MM.1S (cell line): ENCODE measurements at regions not wholly inside any gene's neighbourhood (a gene's known extent, or its start where the extent isn't known, plus 50 kb on each side); places are given as distances from the start of the nearest gene placed in this dataset.

Source experiments
- DNase-seq: peaks from one replicate; pipeline ENCODE4 v3.0.0-alpha.2; 2015
- H2AFZ ChIP-seq: fragments of 300-600 bp; sonication (generic); 2 replicates; pipeline ENCODE4 v1.6.0; 2016; ENCODE audit warnings: antibody characterized with exemption, low read length
- H3F3A ChIP-seq: fragments of 300-600 bp; sonication (generic); 2 replicates; pipeline ENCODE4 v1.6.1; 2016; ENCODE audit warnings: mild to moderate bottlenecking, antibody characterized with exemption, low read length, moderate library complexity, mixed read lengths; ENCODE audit not compliant: insufficient read depth
- H3K27ac ChIP-seq: fragments of 300-600 bp; sonication (generic); 2 replicates; pipeline ENCODE4 v1.5.1; 2016; ENCODE audit warnings: mild to moderate bottlenecking, low read length
- H3K27me3 ChIP-seq: fragments of 300-600 bp; sonication (generic); replicated peaks from 2 replicates; pipeline ENCODE4 v1.6.0; 2016; ENCODE audit warnings: low read length; ENCODE audit not compliant: insufficient read depth
- H3K36me3 ChIP-seq: fragments of 300-600 bp; sonication (generic); replicated peaks from 2 replicates; pipeline ENCODE4 v1.6.1; 2016; ENCODE audit warnings: mild to moderate bottlenecking, low read length, mixed read lengths; ENCODE audit not compliant: insufficient read depth
- H3K4me1 ChIP-seq: fragments of 300-600 bp; sonication (generic); 2 replicates; pipeline ENCODE4 v1.6.1; 2016; ENCODE audit warnings: low read length, mixed read lengths
- H3K4me2 ChIP-seq: fragments of 300-600 bp; sonication (generic); 2 replicates; pipeline ENCODE4 v1.6.0; 2016; ENCODE audit warnings: low read depth, low read length
- H3K4me3 ChIP-seq: fragments of 300-600 bp; sonication (generic); 2 replicates; pipeline ENCODE4 v1.5.1; 2016; ENCODE audit warnings: low read length, mixed read lengths
- H3K79me2 ChIP-seq: fragments of 300-600 bp; sonication (generic); 2 replicates; pipeline ENCODE4 v1.6.1; 2016; ENCODE audit warnings: mixed run types, low read length, mixed read lengths
- H3K9ac ChIP-seq: fragments of 300-600 bp; sonication (generic); 2 replicates; pipeline ENCODE4 v1.6.1; 2016; ENCODE audit warnings: low read length, mixed read lengths
- H3K9me2 ChIP-seq: fragments of 300-600 bp; sonication (generic); replicated peaks from 2 replicates; pipeline ENCODE4 v1.6.1; 2016; ENCODE audit warnings: mild to moderate bottlenecking, low read length, mixed read lengths; ENCODE audit not compliant: insufficient read depth
- H3K9me3 ChIP-seq: fragments of 300-600 bp; sonication (generic); replicated peaks from 2 replicates; pipeline ENCODE4 v1.6.1; 2016; ENCODE audit warnings: mild to moderate bottlenecking, low read length, mixed read lengths; ENCODE audit not compliant: insufficient read depth
- H4K20me1 ChIP-seq: fragments of 300-600 bp; sonication (generic); 2 replicates; pipeline ENCODE4 v1.6.1; 2016; ENCODE audit warnings: mild to moderate bottlenecking, low read length, moderate library complexity, mixed read lengths; ENCODE audit not compliant: insufficient read depth
- EZH2 ChIP-seq: fragments of 300-600 bp; sonication (generic); optimal IDR thresholded peaks from 2 replicates; pipeline ENCODE3; 2017; ENCODE audit warnings: low read depth, mild to moderate bottlenecking, antibody characterized with exemption, low read length, mixed read lengths
- EZH2phosphoT487 ChIP-seq: fragments of 300-600 bp; sonication (generic); IDR thresholded peaks from 2 replicates; pipeline ENCODE4 v1.6.1; 2018; ENCODE audit warnings: antibody characterized with exemption, low read length
- TF ChIP-seq, protein P1 (sequence below): fragments of 300-600 bp; sonication (generic); IDR thresholded peaks from 2 replicates; pipeline ENCODE4 v1.5.1; 2016; ENCODE audit warnings: antibody characterized with exemption, low read length, mixed read lengths

DNA sequence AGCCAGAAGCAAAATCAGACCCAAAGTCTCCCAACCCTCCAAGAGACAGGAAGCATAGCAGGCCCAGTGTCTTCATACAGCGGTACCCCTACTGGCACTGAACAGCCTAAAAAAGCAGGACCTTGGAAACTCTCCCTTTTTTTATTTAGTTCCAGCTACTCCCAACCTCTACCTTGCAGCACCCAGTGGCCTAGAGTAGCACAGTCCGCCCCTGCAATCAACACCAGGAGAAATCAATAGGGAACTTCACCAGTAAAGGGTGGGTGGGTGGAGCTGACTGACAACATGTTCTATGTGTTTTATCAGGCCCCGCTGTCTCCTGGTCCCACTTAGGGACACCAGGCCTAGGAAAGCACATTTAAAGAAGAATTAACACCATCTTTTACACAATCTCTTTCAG is 378.5 kb upstream of the CT83 start:
- Histone ChIP-seq H3K9ac (no peak overlapping the region), H3K36me3 (no peaks in the 10 kb centered on the region), H3K4me2 (no peak overlapping the region), H3K4me3 (no peak overlapping the region), H4K20me1 (no peaks in the 10 kb centered on the region), H2AFZ (no peak overlapping the region), H3K79me2 (no peaks in the 10 kb centered on the region), H3K27me3 (no peaks in the 10 kb centered on the region), H3K4me1 (no peaks in the 10 kb centered on the region), H3K9me2 (no peaks in the 10 kb centered on the region), H3F3A (no peaks in the 10 kb centered on the region), H3K9me3 (no peaks in the 10 kb centered on the region), H3K27ac (no peak overlapping the region)
- TF ChIP-seq, protein P1, sequence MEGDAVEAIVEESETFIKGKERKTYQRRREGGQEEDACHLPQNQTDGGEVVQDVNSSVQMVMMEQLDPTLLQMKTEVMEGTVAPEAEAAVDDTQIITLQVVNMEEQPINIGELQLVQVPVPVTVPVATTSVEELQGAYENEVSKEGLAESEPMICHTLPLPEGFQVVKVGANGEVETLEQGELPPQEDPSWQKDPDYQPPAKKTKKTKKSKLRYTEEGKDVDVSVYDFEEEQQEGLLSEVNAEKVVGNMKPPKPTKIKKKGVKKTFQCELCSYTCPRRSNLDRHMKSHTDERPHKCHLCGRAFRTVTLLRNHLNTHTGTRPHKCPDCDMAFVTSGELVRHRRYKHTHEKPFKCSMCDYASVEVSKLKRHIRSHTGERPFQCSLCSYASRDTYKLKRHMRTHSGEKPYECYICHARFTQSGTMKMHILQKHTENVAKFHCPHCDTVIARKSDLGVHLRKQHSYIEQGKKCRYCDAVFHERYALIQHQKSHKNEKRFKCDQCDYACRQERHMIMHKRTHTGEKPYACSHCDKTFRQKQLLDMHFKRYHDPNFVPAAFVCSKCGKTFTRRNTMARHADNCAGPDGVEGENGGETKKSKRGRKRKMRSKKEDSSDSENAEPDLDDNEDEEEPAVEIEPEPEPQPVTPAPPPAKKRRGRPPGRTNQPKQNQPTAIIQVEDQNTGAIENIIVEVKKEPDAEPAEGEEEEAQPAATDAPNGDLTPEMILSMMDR: no peak
- TF ChIP-seq EZH2phosphoT487: no peak
- TF ChIP-seq EZH2: no peak
- DNase-seq: no peak

DNA sequence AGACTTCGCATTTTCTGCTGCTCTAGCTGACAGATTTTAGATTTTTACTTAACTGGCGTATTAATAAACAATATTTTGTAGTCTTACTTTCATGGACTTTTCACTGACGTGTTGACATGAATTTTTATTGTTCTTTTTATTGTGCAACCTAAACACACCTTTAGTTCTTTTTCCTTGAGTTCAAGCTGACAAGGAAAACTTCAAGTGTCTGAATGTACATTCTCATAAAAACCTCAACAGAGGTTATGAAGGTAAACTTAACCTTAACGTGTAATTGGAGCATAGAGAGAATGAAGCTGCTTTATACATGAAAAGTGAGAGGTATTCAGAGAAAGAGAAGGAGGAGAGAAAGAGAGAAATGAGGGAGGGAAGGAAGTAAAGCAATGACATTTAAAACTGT is 364.3 kb upstream of the CT83 start:
- no peaks in the 10 kb centered on the region for H3K36me3 ChIP-seq
- H3K9me2 ChIP-seq: no peaks in the 10 kb centered on the region
- H3K27ac ChIP-seq: no peak overlapping the region
- no peak overlapping the region for H2AFZ ChIP-seq
- no peaks in the 10 kb centered on the region for H3K79me2 ChIP-seq
- H3K9ac ChIP-seq: no peak overlapping the region
- no peak overlapping the region for H3K4me3 ChIP-seq
- H3F3A ChIP-seq: no peaks in the 10 kb centered on the region
- TF ChIP-seq, protein P1: no peak
- no peak for TF ChIP-seq EZH2phosphoT487
- TF ChIP-seq EZH2: no peak
- no peaks in the 10 kb centered on the region for H4K20me1 ChIP-seq
- DNase-seq: no peak
- no peak overlapping the region for H3K4me2 ChIP-seq
- no peaks in the 10 kb centered on the region for H3K4me1 ChIP-seq
- H3K27me3 ChIP-seq: no peaks in the 10 kb centered on the region
- H3K9me3 ChIP-seq: no peaks in the 10 kb centered on the region

DNA sequence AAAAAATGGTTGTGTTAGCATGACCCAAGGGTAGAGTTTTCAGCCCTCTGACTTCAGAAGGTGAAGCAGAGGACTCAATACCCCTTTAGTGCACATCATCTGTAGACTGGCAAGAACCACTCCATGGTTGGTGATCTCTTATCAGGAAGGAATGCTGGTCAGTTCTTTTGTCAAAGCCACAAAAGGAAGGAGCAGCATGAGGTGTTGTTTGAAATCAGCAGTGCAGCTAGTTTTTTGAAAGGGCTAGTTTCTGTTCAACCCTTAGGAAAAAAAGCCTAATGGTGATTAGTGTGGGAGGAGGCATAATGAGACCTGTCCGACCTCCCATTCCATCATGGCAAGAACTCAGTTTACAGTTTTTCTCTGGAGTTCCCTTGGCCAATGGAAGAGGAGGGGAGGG is 362.0 kb upstream of the CT83 start:
- DNase-seq: no peak
- no peak overlapping the region for H3K4me3 ChIP-seq
- no peak overlapping the region for H2AFZ ChIP-seq
- H3K9ac ChIP-seq: no peak overlapping the region
- H3K36me3 ChIP-seq: no peaks in the 10 kb centered on the region
- no peak overlapping the region for H3K27ac ChIP-seq
- no peaks in the 10 kb centered on the region for H3K4me1 ChIP-seq
- TF ChIP-seq EZH2phosphoT487: no peak
- TF ChIP-seq EZH2: no peak
- TF ChIP-seq, protein P1: no peak
- H3K79me2 ChIP-seq: no peaks in the 10 kb centered on the region
- no peaks in the 10 kb centered on the region for H3K9me2 ChIP-seq
- no peaks in the 10 kb centered on the region for H4K20me1 ChIP-seq
- no peak overlapping the region for H3K4me2 ChIP-seq
- no peaks in the 10 kb centered on the region for H3K27me3 ChIP-seq
- no peaks in the 10 kb centered on the region for H3K9me3 ChIP-seq
- H3F3A ChIP-seq: no peaks in the 10 kb centered on the region

DNA sequence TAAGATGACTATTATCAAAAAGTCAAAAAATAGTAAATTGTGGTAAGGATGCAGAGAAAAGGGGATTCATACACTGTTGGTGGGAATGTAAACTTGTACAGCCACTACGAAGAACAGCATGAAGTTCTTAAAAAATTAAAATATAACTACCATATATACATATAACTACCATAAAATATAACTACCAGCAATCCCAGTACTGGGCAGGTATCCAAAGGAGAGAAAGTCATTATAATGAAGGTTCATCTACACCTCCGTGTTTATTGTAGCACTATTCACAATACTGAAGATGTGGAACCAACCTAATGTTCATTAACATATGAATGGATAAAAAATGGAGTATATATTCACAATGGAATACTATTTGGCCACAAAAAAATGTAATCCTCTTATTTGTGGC is 360.9 kb upstream of the CT83 start:
- Histone ChIP-seq H3K4me3 (no peak overlapping the region), H3K9me2 (no peaks in the 10 kb centered on the region), H3K9me3 (no peaks in the 10 kb centered on the region), H3K79me2 (no peaks in the 10 kb centered on the region), H3K4me1 (no peaks in the 10 kb centered on the region), H3K4me2 (no peak overlapping the region), H4K20me1 (no peaks in the 10 kb centered on the region), H3F3A (no peaks in the 10 kb centered on the region), H2AFZ (no peak overlapping the region), H3K27me3 (no peaks in the 10 kb centered on the region), H3K27ac (no peak overlapping the region), H3K36me3 (no peaks in the 10 kb centered on the region), H3K9ac (no peak overlapping the region)
- TF ChIP-seq EZH2 (no peak), EZH2phosphoT487 (no peak)
- TF ChIP-seq, protein P1: no peak
- DNase-seq: no peak
